ENCODE measurements at regions not wholly inside any gene's neighbourhood (a gene's known extent, or its start where the extent isn't known, plus 50 kb on each side); places are given as distances from the start of the nearest gene placed in this dataset.
"Not testable (repeated sequence)": the region's sequence is repeated elsewhere in the genome, so short reads cannot be mapped to it uniquely, and the experiment has no call there.

- Histone ChIP-seq H3K4me3 (ENCODE audit: low read length) (no peak overlapping the region), H3K4me1 (ENCODE audit: insufficient read depth, low read length) (no peaks in the 10 kb centered on the region), H3K36me3 (ENCODE audit: insufficient read depth, low read length) (no peaks in the 10 kb centered on the region), H3K27me3 (ENCODE audit: insufficient read depth, low read length) (no peaks in the 10 kb centered on the region), H3K9me3 (ENCODE audit: low read length) (no peaks in the 10 kb centered on the region), H2AFZ (ENCODE audit: low read depth, low read length) (no peak overlapping the region)
Measured at GRCh38 chr18:1652018-1652417, 747.3 kb downstream of the ADCYAP1 start.

GRCh38 chr18:1653873-1654272, 749.2 kb downstream of the ADCYAP1 start:
- no peak overlapping the region for H2AFZ ChIP-seq (ENCODE audit: low read depth, low read length)
- no peaks in the 10 kb centered on the region for H3K27me3 ChIP-seq (ENCODE audit: insufficient read depth, low read length)
- H3K4me3 ChIP-seq (ENCODE audit: low read length), result no peak overlapping the region
- H3K4me1 ChIP-seq (ENCODE audit: insufficient read depth, low read length), result no peaks in the 10 kb centered on the region
- no peaks in the 10 kb centered on the region for H3K9me3 ChIP-seq (ENCODE audit: low read length)
- H3K36me3 ChIP-seq (ENCODE audit: insufficient read depth, low read length), result no peaks in the 10 kb centered on the region

- Histone ChIP-seq H3K9me3 (ENCODE audit: low read length) (no peaks in the 10 kb centered on the region), H3K4me3 (ENCODE audit: low read length) (no peak overlapping the region), H3K4me1 (ENCODE audit: insufficient read depth, low read length) (no peaks in the 10 kb centered on the region), H2AFZ (ENCODE audit: low read depth, low read length) (no peak overlapping the region), H3K27me3 (ENCODE audit: insufficient read depth, low read length) (no peaks in the 10 kb centered on the region), H3K36me3 (ENCODE audit: insufficient read depth, low read length) (no peaks in the 10 kb centered on the region)
Measured at GRCh38 chr18:1657876-1658275, 753.2 kb downstream of the ADCYAP1 start.

- no peaks in the 10 kb centered on the region for H3K9me3 ChIP-seq (ENCODE audit: low read length)
- H3K27me3 ChIP-seq (ENCODE audit: insufficient read depth, low read length), result no peaks in the 10 kb centered on the region
- H3K36me3 ChIP-seq (ENCODE audit: insufficient read depth, low read length), result no peaks in the 10 kb centered on the region
- H3K4me1 ChIP-seq (ENCODE audit: insufficient read depth, low read length), result no peaks in the 10 kb centered on the region
- H3K4me3 ChIP-seq (ENCODE audit: low read length), result no peak overlapping the region
- H2AFZ ChIP-seq (ENCODE audit: low read depth, low read length), result no peak overlapping the region
Measured at GRCh38 chr18:1658908-1659566, 754.4 kb downstream of the ADCYAP1 start.

- no peaks in the 10 kb centered on the region for H3K4me1 ChIP-seq (ENCODE audit: insufficient read depth, low read length)
- H3K9me3 ChIP-seq (ENCODE audit: low read length), result no peaks in the 10 kb centered on the region
- H3K27me3 ChIP-seq (ENCODE audit: insufficient read depth, low read length), result no peaks in the 10 kb centered on the region
- no peak overlapping the region for H3K4me3 ChIP-seq (ENCODE audit: low read length)
- H3K36me3 ChIP-seq (ENCODE audit: insufficient read depth, low read length), result no peaks in the 10 kb centered on the region
- H2AFZ ChIP-seq (ENCODE audit: low read depth, low read length), result no peak overlapping the region
Measured at GRCh38 chr18:1663879-1664705, 759.4 kb downstream of the ADCYAP1 start.

GRCh38 chr18:1665079-1665478, 760.4 kb downstream of the ADCYAP1 start:
- Histone ChIP-seq H3K4me1 (ENCODE audit: insufficient read depth, low read length) (no peaks in the 10 kb centered on the region), H2AFZ (ENCODE audit: low read depth, low read length) (no peak overlapping the region), H3K36me3 (ENCODE audit: insufficient read depth, low read length) (no peaks in the 10 kb centered on the region), H3K27me3 (ENCODE audit: insufficient read depth, low read length) (no peaks in the 10 kb centered on the region), H3K9me3 (ENCODE audit: low read length) (no peaks in the 10 kb centered on the region), H3K4me3 (ENCODE audit: low read length) (no peak overlapping the region)

GRCh38 chr18:1668279-1668678, 763.6 kb downstream of the ADCYAP1 start:
- H2AFZ ChIP-seq (ENCODE audit: low read depth, low read length), result no peak overlapping the region
- no peaks in the 10 kb centered on the region for H3K4me1 ChIP-seq (ENCODE audit: insufficient read depth, low read length)
- no peaks in the 10 kb centered on the region for H3K9me3 ChIP-seq (ENCODE audit: low read length)
- H3K27me3 ChIP-seq (ENCODE audit: insufficient read depth, low read length), result no peaks in the 10 kb centered on the region
- no peaks in the 10 kb centered on the region for H3K36me3 ChIP-seq (ENCODE audit: insufficient read depth, low read length)
- H3K4me3 ChIP-seq (ENCODE audit: low read length), result no peak overlapping the region

GRCh38 chr18:1671710-1672109, 767.0 kb downstream of the ADCYAP1 start:
- not testable (repeated sequence) for H3K36me3 ChIP-seq (ENCODE audit: insufficient read depth, low read length); H3K4me3 ChIP-seq (ENCODE audit: low read length); H3K9me3 ChIP-seq (ENCODE audit: low read length); H2AFZ ChIP-seq (ENCODE audit: low read depth, low read length); H3K27me3 ChIP-seq (ENCODE audit: insufficient read depth, low read length); H3K4me1 ChIP-seq (ENCODE audit: insufficient read depth, low read length)

- H3K36me3 ChIP-seq (ENCODE audit: insufficient read depth, low read length), result no peaks in the 10 kb centered on the region
- H2AFZ ChIP-seq (ENCODE audit: low read depth, low read length), result no peak overlapping the region
- H3K4me1 ChIP-seq (ENCODE audit: insufficient read depth, low read length), result no peaks in the 10 kb centered on the region
- no peak overlapping the region for H3K4me3 ChIP-seq (ENCODE audit: low read length)
- H3K9me3 ChIP-seq (ENCODE audit: low read length), result no peaks in the 10 kb centered on the region
- no peaks in the 10 kb centered on the region for H3K27me3 ChIP-seq (ENCODE audit: insufficient read depth, low read length)
Measured at GRCh38 chr18:1676387-1676786, 771.7 kb downstream of the ADCYAP1 start.

GRCh38 chr18:1680108-1680507, 775.4 kb downstream of the ADCYAP1 start:
- no peak overlapping the region for H2AFZ ChIP-seq (ENCODE audit: low read depth, low read length)
- no peaks in the 10 kb centered on the region for H3K27me3 ChIP-seq (ENCODE audit: insufficient read depth, low read length)
- no peaks in the 10 kb centered on the region for H3K36me3 ChIP-seq (ENCODE audit: insufficient read depth, low read length)
- no peak overlapping the region for H3K4me3 ChIP-seq (ENCODE audit: low read length)
- no peaks in the 10 kb centered on the region for H3K9me3 ChIP-seq (ENCODE audit: low read length)
- no peaks in the 10 kb centered on the region for H3K4me1 ChIP-seq (ENCODE audit: insufficient read depth, low read length)

- H3K27me3 ChIP-seq (ENCODE audit: insufficient read depth, low read length), result no peaks in the 10 kb centered on the region
- no peak overlapping the region for H2AFZ ChIP-seq (ENCODE audit: low read depth, low read length)
- no peaks in the 10 kb centered on the region for H3K9me3 ChIP-seq (ENCODE audit: low read length)
Measured at GRCh38 chr18:1691863-1692262, 787.2 kb downstream of the ADCYAP1 start.

GRCh38 chr18:1708006-1708405, 803.3 kb downstream of the ADCYAP1 start:
- Histone ChIP-seq H2AFZ (ENCODE audit: low read depth, low read length) (no peak overlapping the region), H3K36me3 (ENCODE audit: insufficient read depth, low read length) (no peaks in the 10 kb centered on the region), H3K4me1 (ENCODE audit: insufficient read depth, low read length) (no peaks in the 10 kb centered on the region), H3K4me3 (ENCODE audit: low read length) (no peak overlapping the region), H3K27me3 (ENCODE audit: insufficient read depth, low read length) (no peaks in the 10 kb centered on the region), H3K9me3 (ENCODE audit: low read length) (no peaks in the 10 kb centered on the region)

More at GRCh38 chr18:1691863-1692262, 787.2 kb downstream of the ADCYAP1 start:
- no peaks in the 10 kb centered on the region for H3K4me1 ChIP-seq (ENCODE audit: insufficient read depth, low read length)
- no peaks in the 10 kb centered on the region for H3K36me3 ChIP-seq (ENCODE audit: insufficient read depth, low read length)
- no peak overlapping the region for H3K4me3 ChIP-seq (ENCODE audit: low read length)

GRCh38 chr18:1710114-1710513, 805.4 kb downstream of the ADCYAP1 start:
- Histone ChIP-seq H3K4me3 (ENCODE audit: low read length) (no peak overlapping the region), H3K36me3 (ENCODE audit: insufficient read depth, low read length) (no peaks in the 10 kb centered on the region), H3K27me3 (ENCODE audit: insufficient read depth, low read length) (no peaks in the 10 kb centered on the region), H3K4me1 (ENCODE audit: insufficient read depth, low read length) (no peaks in the 10 kb centered on the region), H2AFZ (ENCODE audit: low read depth, low read length) (no peak overlapping the region), H3K9me3 (ENCODE audit: low read length) (no peaks in the 10 kb centered on the region)
